Calu3 (cell line): ENCODE measurements at regions not wholly inside any gene's neighbourhood (a gene's known extent, or its start where the extent isn't known, plus 50 kb on each side); places are given as distances from the start of the nearest gene placed in this dataset.

Source experiments
- BruUV-seq: library from RNA; stranded (reverse); fragments of 400-500 nt; replicated peaks from 2 replicates; lab custom pipeline; 2021; lab: Mats Ljungman, UMichigan
- CTCF ChIA-PET: fragments of 300-600 bp; sonication (Branson Sonifier 250); formaldehyde crosslinking; loops from one replicate; lab custom pipeline; 2022; ENCODE audit warnings: antibody characterized with exemption; lab: Charles Lee
- DNase-seq: peaks from one replicate; pipeline ENCODE4 v3.0.0; 2022
- H3K27ac Mint-ChIP-seq: one replicate; pipeline ENCODE4 v1.8.0; 2022; ENCODE audit warnings: mixed read lengths; ENCODE audit not compliant: unreplicated experiment
- H3K27me3 Mint-ChIP-seq: one replicate; pipeline ENCODE4 v1.8.0; 2022; ENCODE audit warnings: mixed read lengths; ENCODE audit not compliant: unreplicated experiment
- H3K36me3 Mint-ChIP-seq: one replicate; pipeline ENCODE4 v1.8.0; 2022; ENCODE audit warnings: mild to moderate bottlenecking, moderate library complexity, mixed read lengths; ENCODE audit not compliant: insufficient read depth, unreplicated experiment
- H3K4me1 Mint-ChIP-seq: one replicate; pipeline ENCODE4 v1.8.0; 2022; ENCODE audit warnings: mild to moderate bottlenecking, low read depth, mixed read lengths; ENCODE audit not compliant: unreplicated experiment
- H3K4me3 Mint-ChIP-seq: one replicate; pipeline ENCODE4 v1.8.0; 2022; ENCODE audit warnings: mild to moderate bottlenecking, low read depth, moderate library complexity, mixed read lengths; ENCODE audit not compliant: unreplicated experiment
- H3K9me3 Mint-ChIP-seq: one replicate; pipeline ENCODE4 v1.8.0; 2022; ENCODE audit warnings: low read depth, mixed read lengths; ENCODE audit not compliant: unreplicated experiment
- CTCF ChIP-seq: fragments of 200-600 bp; IDR thresholded peaks from one replicate; pipeline ENCODE4 v1.8.0; 2022; ENCODE audit warnings: antibody characterized with exemption; ENCODE audit not compliant: unreplicated experiment
- intact Hi-C: fragments of 100-400 bp; cut with micrococcal nuclease; formaldehyde crosslinking; loops from one replicate; pipeline ENCODE4 v1.10.0; 2022; ENCODE audit not compliant: unreplicated experiment

GRCh38 chr12:124664395-124665111 lies 97.1 kb upstream of the NCOR2 start:
- CTCF ChIA-PET, result no interaction called here
- BruUV-seq, result no TSS peak
- H3K9me3 Mint-ChIP-seq, result no peaks in the 10 kb centered on the region

GRCh38 chr12:124663771-124664366 lies 96.5 kb upstream of the NCOR2 start:
- H3K36me3 Mint-ChIP-seq, result no peaks in the 10 kb centered on the region
- peaks cover 10% of the 10 kb centered on the region for H3K4me1 Mint-ChIP-seq
- no peak for DNase-seq
- H3K9me3 Mint-ChIP-seq, result no peaks in the 10 kb centered on the region
- H3K4me3 Mint-ChIP-seq, result no peak overlapping the region
- TF ChIP-seq CTCF, result no peak
- BruUV-seq, result no TSS peak
- H3K27me3 Mint-ChIP-seq, result no peaks in the 10 kb centered on the region
- CTCF ChIA-PET, result no interaction called here
- H3K27ac Mint-ChIP-seq, result no peak overlapping the region
- intact Hi-C loops, result no loop called here

More at GRCh38 chr12:124664395-124665111, 97.1 kb upstream of the NCOR2 start:
- Mint-ChIP-seq H3K36me3 (no peaks in the 10 kb centered on the region), H3K27me3 (no peaks in the 10 kb centered on the region), H3K27ac (no peak overlapping the region), H3K4me1 (peaks cover 10% of the 10 kb centered on the region), H3K4me3 (no peak overlapping the region)
- intact Hi-C loops, result loop anchor here (1.0 kb wide), 1 partner anchor 32 kb away; no protein-coding TSS in a partner anchor
- DNase-seq, result no peak
- no peak for TF ChIP-seq CTCF

GRCh38 chr12:124663206-124663605 lies 95.8 kb upstream of the NCOR2 start:
- Mint-ChIP-seq H3K27ac (no peak overlapping the region), H3K9me3 (no peaks in the 10 kb centered on the region), H3K27me3 (no peaks in the 10 kb centered on the region), H3K4me3 (no peak overlapping the region), H3K4me1 (peaks cover 10% of the 10 kb centered on the region), H3K36me3 (no peaks in the 10 kb centered on the region)
- DNase-seq, result no peak
- intact Hi-C loops, result no loop called here
- TF ChIP-seq CTCF, result no peak
- CTCF ChIA-PET, result interaction anchor here (0.8 kb wide), 1 partner anchor 10 kb away, joined by 3 read pairs; no protein-coding TSS in a partner anchor
- no TSS peak for BruUV-seq

GRCh38 chr12:124661341-124661740 lies 93.9 kb upstream of the NCOR2 start:
- Mint-ChIP-seq H3K9me3 (no peaks in the 10 kb centered on the region), H3K4me3 (no peak overlapping the region), H3K27me3 (no peaks in the 10 kb centered on the region), H3K27ac (no peak overlapping the region), H3K36me3 (no peaks in the 10 kb centered on the region), H3K4me1 (peaks cover 10% of the 10 kb centered on the region)
- CTCF ChIA-PET, result no interaction called here
- no peak for TF ChIP-seq CTCF
- intact Hi-C loops, result no loop called here
- no TSS peak for BruUV-seq
- no peak for DNase-seq
